Liver (tissue), 7 donors: ENCODE measurements at regions not wholly inside any gene's neighbourhood (a gene's known extent, or its start where the extent isn't known, plus 50 kb on each side); places are given as distances from the start of the nearest gene placed in this dataset.

Experiments
- DNase-seq: peaks from one replicate; pipeline ENCODE4 v3.0.0-alpha.2; 2017; ENCODE audit warnings: low spot score
- H3K27ac ChIP-seq, 2 donors: one replicate each; pipeline ENCODE4 v1.7.0; 2013; ENCODE audit warnings: inconsistent platforms in 2 of 2, low read length in 2 of 2, control low read depth in 1 of 2, low read depth in 1 of 2, mild to moderate bottlenecking in 1 of 2
- H3K27me3 ChIP-seq, 4 donors: one replicate each; pipeline versions ENCODE4 v1.6.1 to v1.7.0; 2013; ENCODE audit warnings: low read length in 3 of 4, inconsistent platforms in 1 of 4, mild to moderate bottlenecking in 1 of 4, moderate library complexity in 1 of 4; ENCODE audit not compliant: control insufficient read depth in 4 of 4, insufficient read depth in 4 of 4
- H3K36me3 ChIP-seq, 4 donors: one replicate each; pipeline versions ENCODE4 v1.6.1 to v1.7.0; 2013; ENCODE audit warnings: low read length in 3 of 4, mild to moderate bottlenecking in 3 of 4, low read depth in 1 of 4, moderate library complexity in 1 of 4; ENCODE audit not compliant: control insufficient read depth in 4 of 4, insufficient read depth in 3 of 4
- H3K4me1 ChIP-seq, 4 donors: one replicate each; pipeline versions ENCODE4 v1.6.1 to v1.7.0; 2013; ENCODE audit warnings: low read length in 3 of 4, mild to moderate bottlenecking in 3 of 4, moderate library complexity in 1 of 4; ENCODE audit not compliant: control insufficient read depth in 4 of 4, insufficient read depth in 4 of 4
- H3K4me3 ChIP-seq, 3 donors: one replicate each; pipeline versions ENCODE4 v1.6.1 to v1.7.0; 2013; ENCODE audit warnings: low read length in 3 of 3, control low read depth in 1 of 3, low read depth in 1 of 3, mild to moderate bottlenecking in 1 of 3
- H3K9ac ChIP-seq, 2 donors: one replicate each; pipeline ENCODE4 v1.7.0; 2013; ENCODE audit warnings: low read length in 2 of 2, mild to moderate bottlenecking in 2 of 2, moderate library complexity in 2 of 2, control low read depth in 1 of 2, low read depth in 1 of 2
- H3K9me3 ChIP-seq, 4 donors: one replicate each; pipeline versions ENCODE4 v1.6.1 to v1.7.0; 2013; ENCODE audit warnings: low read length in 3 of 4; ENCODE audit not compliant: control insufficient read depth in 4 of 4
- EGR1 ChIP-seq, 2 donors: IDR thresholded peaks; 2 replicates each; pipeline ENCODE4 v1.6.1; 2016 to 2018; ENCODE audit warnings: antibody characterized with exemption in 2 of 2, low read depth in 2 of 2
- FOXA2 ChIP-seq: IDR thresholded peaks from 2 replicates; pipeline ENCODE4 v1.6.1; 2016; ENCODE audit warnings: antibody characterized with exemption
- GABPA ChIP-seq, 2 donors: IDR thresholded peaks in 1 of 2; conservative IDR thresholded peaks in 1 of 2; 2 replicates each; pipeline ENCODE4 v1.6.1; 2016; ENCODE audit warnings: antibody characterized with exemption in 2 of 2, mild to moderate bottlenecking in 1 of 2, moderate library complexity in 1 of 2
- HNF4A ChIP-seq, 2 donors: conservative IDR thresholded peaks; 2 replicates each; pipeline ENCODE4 v1.6.1; 2016; ENCODE audit warnings: antibody characterized with exemption in 2 of 2, mild to moderate bottlenecking in 2 of 2
- JUND ChIP-seq, 2 donors: IDR thresholded peaks; 2 replicates each; pipeline ENCODE4 v1.6.1; 2016; ENCODE audit warnings: antibody characterized with exemption in 2 of 2
- MAX ChIP-seq: IDR thresholded peaks from 2 replicates; pipeline ENCODE4 v1.6.1; 2016; ENCODE audit warnings: antibody characterized with exemption
- NR2F2 ChIP-seq: IDR thresholded peaks from 2 replicates; pipeline ENCODE4 v1.6.1; 2016; ENCODE audit warnings: antibody characterized with exemption
- RAD21 ChIP-seq, 2 donors: IDR thresholded peaks; 2 replicates each; pipeline ENCODE4 v1.6.1; 2016; ENCODE audit warnings: antibody characterized with exemption in 2 of 2, mild to moderate bottlenecking in 2 of 2
- REST ChIP-seq: IDR thresholded peaks from 2 replicates; pipeline ENCODE4 v1.6.1; 2016; ENCODE audit warnings: antibody characterized with exemption, mild to moderate bottlenecking
- SP1 ChIP-seq: IDR thresholded peaks from 2 replicates; pipeline ENCODE4 v1.6.1; 2018; ENCODE audit warnings: antibody characterized with exemption, mild to moderate bottlenecking
- TAF1 ChIP-seq: conservative IDR thresholded peaks from 2 replicates; pipeline ENCODE4 v1.6.1; 2016; ENCODE audit warnings: antibody characterized with exemption, mild to moderate bottlenecking
- YY1 ChIP-seq: IDR thresholded peaks from 2 replicates; pipeline ENCODE4 v1.6.1; 2016; ENCODE audit warnings: antibody characterized with exemption, mild to moderate bottlenecking
- ZBTB33 ChIP-seq: IDR thresholded peaks from 2 replicates; pipeline ENCODE4 v1.6.1; 2016; ENCODE audit warnings: antibody characterized with exemption
- WGBS: extraction: QIAGEN DNeasy Blood & Tissue Kit; methylation state at CpG from one replicate; pipeline ENCODE4 v1.1.7; 2013; 5-methylcytosine and 5-hydroxymethylcytosine counted together
- TF ChIP-seq, protein P1 (sequence below): IDR thresholded peaks from 2 replicates; pipeline ENCODE4 v1.6.1; 2016; ENCODE audit warnings: antibody characterized with exemption
- donor health status: healthy.
- donor health status: healthy.
- donor health status: healthy.
- donor health status: healthy.

DNA sequence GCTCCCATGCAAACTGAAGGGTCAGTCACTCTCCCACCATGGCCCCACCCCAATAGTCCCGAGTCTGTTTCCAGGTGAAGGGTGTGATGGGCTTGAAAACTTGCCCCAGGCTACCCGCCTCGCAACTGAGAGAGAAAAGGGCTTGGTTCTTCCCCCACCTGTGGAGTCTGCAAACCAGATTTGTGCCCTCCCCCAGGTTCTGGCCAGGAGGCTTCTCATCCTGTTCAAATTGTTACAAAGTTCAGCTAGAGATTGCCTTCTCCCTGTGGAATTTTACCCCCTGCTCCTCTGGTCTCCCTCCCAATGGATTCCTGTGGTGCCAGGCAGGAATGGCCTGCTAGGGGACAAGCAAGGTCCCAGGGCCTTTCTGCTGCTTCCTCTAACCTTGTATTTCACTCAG lies 93.1 kb upstream of the ACO1 start:
- no peaks in the 10 kb centered on the region for H3K36me3 ChIP-seq
- TF ChIP-seq HNF4A (conservative IDR thresholded peaks at IDR 0.05) = no peak
- no peak for TF ChIP-seq TAF1
- TF ChIP-seq MAX = no peak
- no peak for TF ChIP-seq NR2F2
- no peak for TF ChIP-seq JUND (IDR thresholded peaks at IDR 0.05)
- TF ChIP-seq SP1 = no peak
- H3K9me3 ChIP-seq = no peaks in the 10 kb centered on the region
- no peak for DNase-seq
- no peak overlapping the region for H3K27ac ChIP-seq
- H3K9ac ChIP-seq = no peak overlapping the region
- no peaks in the 10 kb centered on the region for H3K27me3 ChIP-seq
- no peaks in the 10 kb centered on the region for H3K4me1 ChIP-seq
- no peak overlapping the region for H3K4me3 ChIP-seq
- WGBS = 85% methylated on average over 3 of the region's 3 CpGs

DNA sequence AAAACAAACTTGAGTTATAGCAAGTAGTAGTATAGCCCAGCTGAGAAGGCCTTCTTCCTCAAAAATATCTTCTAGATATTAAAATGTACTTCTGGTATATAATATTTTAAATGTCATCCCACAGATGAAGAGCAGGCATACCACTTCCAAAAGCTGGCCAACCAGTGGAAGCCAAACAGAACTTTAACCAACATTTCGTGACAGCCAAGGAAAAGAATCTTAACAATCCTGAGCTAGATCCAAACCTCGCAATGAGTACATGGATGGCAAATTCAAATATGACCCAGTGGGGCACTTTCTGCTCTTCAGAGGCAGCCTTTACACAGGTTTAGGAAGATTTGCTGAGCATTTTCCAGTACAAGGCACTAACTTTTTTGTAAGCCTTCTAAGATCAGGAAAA lies 91.8 kb upstream of the ACO1 start:
- Histone ChIP-seq H3K27me3 (no peaks in the 10 kb centered on the region), H3K27ac (no peak overlapping the region), H3K4me3 (no peak overlapping the region), H3K4me1 (no peaks in the 10 kb centered on the region), H3K9ac (no peak overlapping the region), H3K9me3 (no peaks in the 10 kb centered on the region), H3K36me3 (no peaks in the 10 kb centered on the region)
- no peak for DNase-seq
- WGBS = 60% methylated on average over 2 of the region's 2 CpGs
- TF ChIP-seq NR2F2 (no peak), RAD21 (IDR thresholded peaks at IDR 0.05) (no peak), SP1 (no peak), ZBTB33 (no peak), GABPA (IDR thresholded peaks at IDR 0.05 in 1 of 2, conservative IDR thresholded peaks at IDR 0.05 in 1 of 2) (no peak), REST (no peak), TAF1 (no peak), HNF4A (conservative IDR thresholded peaks at IDR 0.05) (no peak), FOXA2 (no peak), JUND (IDR thresholded peaks at IDR 0.05) (no peak), MAX (no peak), EGR1 (IDR thresholded peaks at IDR 0.05; ENCODE audit: low read depth in 2 of 2) (no peak), YY1 (no peak)
- TF ChIP-seq, protein P1, sequence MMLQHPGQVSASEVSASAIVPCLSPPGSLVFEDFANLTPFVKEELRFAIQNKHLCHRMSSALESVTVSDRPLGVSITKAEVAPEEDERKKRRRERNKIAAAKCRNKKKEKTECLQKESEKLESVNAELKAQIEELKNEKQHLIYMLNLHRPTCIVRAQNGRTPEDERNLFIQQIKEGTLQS = no peak
